ENCODE measurements at regions not wholly inside any gene's neighbourhood (a gene's known extent, or its start where the extent isn't known, plus 50 kb on each side); places are given as distances from the start of the nearest gene placed in this dataset.

- Histone ChIP-seq H3K9me3 (ENCODE audit: control insufficient read depth, insufficient read depth, low read depth, low read length) (0 out of 2 replicates have a peak, but pooled peaks cover 3% of the 10 kb centered on the region), H3K4me1 (ENCODE audit: control insufficient read depth, insufficient read depth, low read length) (no peaks in the 10 kb centered on the region), H3K36me3 (ENCODE audit: control insufficient read depth in 2 of 2, insufficient read depth in 1 of 2, low read length in 2 of 2) (no peaks in the 10 kb centered on the region), H3K4me3 (ENCODE audit: low read depth, low read length) (no peak overlapping the region), H3K27ac (ENCODE audit: extremely low read depth, low read depth, low read length) (no peak overlapping the region)
- ChIA-PET POLR2A (no interaction called here), CTCF (interaction anchor here (0.6 to 0.7 kb wide), 2 partner anchors 237 to 314 kb away, joined by 3 read pairs; no protein-coding TSS in a partner anchor)
- TF ChIP-seq TCF7L2 (IDR thresholded peaks at IDR 0.05; ENCODE audit: borderline replicate concordance, low read depth, low read length) = no peak
- no peak for TF ChIP-seq ZNF658 (tag by site-specific recombination; IDR thresholded peaks at IDR 0.05)
- TF ChIP-seq ZNF76 (tag by site-specific recombination; IDR thresholded peaks at IDR 0.05; ENCODE audit: borderline replicate concordance, low read depth) = no peak
- TF ChIP-seq ZNF248 (tag by site-specific recombination; IDR thresholded peaks at IDR 0.05) = no peak
- TF ChIP-seq ZNF623 (tag by site-specific recombination; IDR thresholded peaks at IDR 0.05) = no peak
- no peak for TF ChIP-seq ZNF280C (tag by site-specific recombination; IDR thresholded peaks at IDR 0.05)
- no peak for TF ChIP-seq ZFP3 (tag by site-specific recombination; IDR thresholded peaks at IDR 0.05; ENCODE audit: low read depth)
- no peak for TF ChIP-seq ELK4 (IDR thresholded peaks at IDR 0.05; ENCODE audit: borderline replicate concordance, low read depth, low read length)
- TF ChIP-seq ZNF175 (tag by site-specific recombination; IDR thresholded peaks at IDR 0.05) = no peak
- no peak for TF ChIP-seq ZBTB1 (tag by site-specific recombination; IDR thresholded peaks at IDR 0.05)
- TF ChIP-seq ZNF19 (tag by site-specific recombination; IDR thresholded peaks at IDR 0.05; ENCODE audit: low read depth) = no peak
- no peak for TF ChIP-seq ZSCAN18 (tag by site-specific recombination; IDR thresholded peaks at IDR 0.05)
- TF ChIP-seq ZNF184 (tag by site-specific recombination; IDR thresholded peaks at IDR 0.05) = no peak
- no peak for TF ChIP-seq ZBTB8A (tag by site-specific recombination; IDR thresholded peaks at IDR 0.05)
- no peak for TF ChIP-seq ZNF580 (tag by site-specific recombination; IDR thresholded peaks at IDR 0.05)
- TF ChIP-seq ZNF266 (tag by site-specific recombination; IDR thresholded peaks at IDR 0.05; ENCODE audit: low read depth) = no peak
- TF ChIP-seq ZNF660 (tag by site-specific recombination; IDR thresholded peaks at IDR 0.05) = no peak
- TF ChIP-seq ZNF670 (tag by site-specific recombination; IDR thresholded peaks at IDR 0.05; ENCODE audit: low read depth) = no peak
Observed at GRCh38 chr16:5302372-5303114, 204.9 kb upstream of the EEF2KMT start.

GRCh38 chr16:5298202-5298601 is 200.6 kb upstream of the EEF2KMT start:
- ChIA-PET CTCF (no interaction called here), POLR2A (no interaction called here)
- Histone ChIP-seq H3K36me3 (ENCODE audit: control insufficient read depth in 2 of 2, insufficient read depth in 1 of 2, low read length in 2 of 2) (no peaks in the 10 kb centered on the region), H3K9me3 (ENCODE audit: control insufficient read depth, insufficient read depth, low read depth, low read length) (0 out of 2 replicates have a peak, but pooled peaks cover 3% of the 10 kb centered on the region), H3K27ac (ENCODE audit: extremely low read depth, low read depth, low read length) (no peak overlapping the region), H3K4me3 (ENCODE audit: low read depth, low read length) (no peak overlapping the region), H3K4me1 (ENCODE audit: control insufficient read depth, insufficient read depth, low read length) (no peaks in the 10 kb centered on the region)
- TF ChIP-seq SP3 (tag by site-specific recombination; IDR thresholded peaks at IDR 0.05) (no peak), ZNF335 (tag by site-specific recombination; conservative IDR thresholded peaks at IDR 0.05) (no peak)

All from HEK293 (cell line).